Caco-2 (cell line): ENCODE measurements at regions not wholly inside any gene's neighbourhood (a gene's known extent, or its start where the extent isn't known, plus 50 kb on each side); places are given as distances from the start of the nearest gene placed in this dataset.

Source experiments
- BruUV-seq: library from RNA; stranded (reverse); fragments of 400-500 nt; replicated peaks from 2 replicates; lab custom pipeline; 2021; lab: Mats Ljungman, UMichigan
- CTCF ChIA-PET: fragments of 300-600 bp; sonication (Branson Sonifier 250); formaldehyde crosslinking; loops from one replicate; lab custom pipeline; 2022; ENCODE audit warnings: antibody characterized with exemption; lab: Charles Lee
- POLR2A ChIA-PET: fragments of 300-600 bp; sonication (Branson Sonifier 250); formaldehyde crosslinking; loops from one replicate; lab custom pipeline; 2022; ENCODE audit warnings: antibody characterized with exemption; lab: Charles Lee
- DNase-seq, 2 experiments: peaks; one replicate each; pipeline versions ENCODE4 v3.0.0 to v3.0.0-alpha.2; 2020 to 2022
- H3K27me3 ChIP-seq: replicated peaks from 2 replicates; pipeline ENCODE4 v1.6.0; 2011; ENCODE audit warnings: low read length; ENCODE audit not compliant: control insufficient read depth, insufficient read depth
- H3K36me3 ChIP-seq: 2 replicates; pipeline ENCODE4 v1.5.1; 2011; ENCODE audit warnings: low read length; ENCODE audit not compliant: control insufficient read depth, insufficient read depth
- H3K4me1 ChIP-seq: fragments of 250-450 bp; sonication (Bioruptor Pico); 2 replicates; pipeline ENCODE4 v1.5.1; 2020; ENCODE audit warnings: mild to moderate bottlenecking
- H3K4me3 ChIP-seq: 2 replicates; pipeline ENCODE4 v1.5.1; 2011; ENCODE audit warnings: low read depth, mild to moderate bottlenecking, control low read depth, low read length
- H3K9me3 ChIP-seq: fragments of 250-450 bp; sonication (Bioruptor Pico); 2 replicates; pipeline ENCODE4 v1.5.1; 2020; ENCODE audit warnings: mild to moderate bottlenecking, moderate library complexity
- H3K27ac Mint-ChIP-seq: one replicate; pipeline ENCODE4 v1.8.0; 2022; ENCODE audit warnings: mixed read lengths; ENCODE audit not compliant: unreplicated experiment
- H3K27me3 Mint-ChIP-seq: one replicate; pipeline ENCODE4 v1.8.0; 2022; ENCODE audit warnings: mixed read lengths; ENCODE audit not compliant: insufficient read depth, unreplicated experiment
- H3K36me3 Mint-ChIP-seq: one replicate; pipeline ENCODE4 v1.8.0; 2022; ENCODE audit warnings: mild to moderate bottlenecking, mixed read lengths; ENCODE audit not compliant: insufficient read depth, unreplicated experiment
- H3K4me1 Mint-ChIP-seq: one replicate; pipeline ENCODE4 v1.8.0; 2022; ENCODE audit warnings: low read depth, mixed read lengths; ENCODE audit not compliant: unreplicated experiment
- H3K4me3 Mint-ChIP-seq: one replicate; pipeline ENCODE4 v1.8.0; 2022; ENCODE audit warnings: mild to moderate bottlenecking, moderate library complexity, mixed read lengths; ENCODE audit not compliant: unreplicated experiment
- H3K9me3 Mint-ChIP-seq: one replicate; pipeline ENCODE4 v1.8.0; 2022; ENCODE audit warnings: mixed read lengths; ENCODE audit not compliant: unreplicated experiment
- intact Hi-C: fragments of 100-400 bp; cut with micrococcal nuclease; formaldehyde crosslinking; loops from one replicate; pipeline ENCODE4 v1.10.0; 2022; ENCODE audit not compliant: unreplicated experiment
- TF ChIP-seq, protein P1 (sequence below), 2 experiments: fragments of 200-600 bp in 1 of 2; IDR thresholded peaks; 1 replicate in 1 of 2; 2 replicates in 1 of 2; pipeline versions ENCODE4 v1.5.1 to v1.8.0; 2011 to 2022; ENCODE audit warnings: antibody characterized with exemption in 1 of 2, control low read depth in 1 of 2, inconsistent platforms in 1 of 2, low read depth in 1 of 2, low read length in 1 of 2, mild to moderate bottlenecking in 1 of 2, moderate library complexity in 1 of 2; ENCODE audit not compliant: insufficient read depth in 1 of 2, severe bottlenecking in 1 of 2, unreplicated experiment in 1 of 2

- no peak overlapping the region for H3K4me3 Mint-ChIP-seq
- ChIA-PET POLR2A (no interaction called here), CTCF (no interaction called here)
- DNase-seq = no peak
- H3K27me3 Mint-ChIP-seq = peaks cover 3% of the 10 kb centered on the region
- peaks cover 4% of the 10 kb centered on the region for H3K4me1 Mint-ChIP-seq
- no peaks in the 10 kb centered on the region for H3K36me3 Mint-ChIP-seq
- TF ChIP-seq, protein P1, sequence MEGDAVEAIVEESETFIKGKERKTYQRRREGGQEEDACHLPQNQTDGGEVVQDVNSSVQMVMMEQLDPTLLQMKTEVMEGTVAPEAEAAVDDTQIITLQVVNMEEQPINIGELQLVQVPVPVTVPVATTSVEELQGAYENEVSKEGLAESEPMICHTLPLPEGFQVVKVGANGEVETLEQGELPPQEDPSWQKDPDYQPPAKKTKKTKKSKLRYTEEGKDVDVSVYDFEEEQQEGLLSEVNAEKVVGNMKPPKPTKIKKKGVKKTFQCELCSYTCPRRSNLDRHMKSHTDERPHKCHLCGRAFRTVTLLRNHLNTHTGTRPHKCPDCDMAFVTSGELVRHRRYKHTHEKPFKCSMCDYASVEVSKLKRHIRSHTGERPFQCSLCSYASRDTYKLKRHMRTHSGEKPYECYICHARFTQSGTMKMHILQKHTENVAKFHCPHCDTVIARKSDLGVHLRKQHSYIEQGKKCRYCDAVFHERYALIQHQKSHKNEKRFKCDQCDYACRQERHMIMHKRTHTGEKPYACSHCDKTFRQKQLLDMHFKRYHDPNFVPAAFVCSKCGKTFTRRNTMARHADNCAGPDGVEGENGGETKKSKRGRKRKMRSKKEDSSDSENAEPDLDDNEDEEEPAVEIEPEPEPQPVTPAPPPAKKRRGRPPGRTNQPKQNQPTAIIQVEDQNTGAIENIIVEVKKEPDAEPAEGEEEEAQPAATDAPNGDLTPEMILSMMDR (IDR thresholded peaks at IDR 0.05; ENCODE audit: insufficient read depth in 1 of 2, low read depth in 1 of 2, low read length in 1 of 2, severe bottlenecking in 1 of 2, unreplicated experiment in 1 of 2) = no peak
- Histone ChIP-seq H3K9me3 (no peaks in the 10 kb centered on the region), H3K36me3 (no peaks in the 10 kb centered on the region), H3K27me3 (no peaks in the 10 kb centered on the region), H3K4me3 (no peak overlapping the region), H3K4me1 (no peaks in the 10 kb centered on the region)
- H3K9me3 Mint-ChIP-seq = no peaks in the 10 kb centered on the region
- no TSS peak for BruUV-seq
- intact Hi-C loops = no loop called here
- H3K27ac Mint-ChIP-seq = no peak overlapping the region
Measured at GRCh38 chr1:23639460-23640095, 52.0 kb upstream of the RPL11 start.

DNA sequence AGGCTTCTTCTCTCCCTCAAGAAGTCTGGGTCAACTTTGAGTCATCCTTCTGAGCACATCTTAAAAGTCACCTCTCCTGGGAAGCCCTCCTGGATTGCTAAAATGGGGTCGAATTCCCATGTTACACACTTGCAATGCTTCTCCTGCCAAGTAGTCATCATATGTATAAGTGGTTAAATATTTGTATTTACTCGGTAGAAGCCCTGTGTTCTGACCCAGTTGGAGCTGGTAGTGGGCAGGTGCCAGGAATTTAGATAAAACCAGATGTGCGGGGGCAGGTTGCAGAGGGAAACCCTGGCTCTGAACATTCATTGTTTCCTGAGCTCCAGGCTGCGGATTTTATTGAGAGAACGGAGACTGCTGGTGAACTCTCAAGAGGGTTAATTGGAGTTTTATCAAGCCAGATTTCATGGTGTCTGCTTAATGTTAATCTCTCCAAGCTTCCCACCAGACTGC is 52.8 kb upstream of the RPL11 start:
- H3K36me3 ChIP-seq = no peaks in the 10 kb centered on the region
- H3K27me3 ChIP-seq = no peaks in the 10 kb centered on the region
- intact Hi-C loops = no loop called here
- TF ChIP-seq, protein P1 (IDR thresholded peaks at IDR 0.05; ENCODE audit: insufficient read depth in 1 of 2, low read depth in 1 of 2, low read length in 1 of 2, severe bottlenecking in 1 of 2, unreplicated experiment in 1 of 2) = no peak
- peaks cover 3% of the 10 kb centered on the region for H3K27me3 Mint-ChIP-seq
- H3K36me3 Mint-ChIP-seq = no peaks in the 10 kb centered on the region
- H3K9me3 Mint-ChIP-seq = no peaks in the 10 kb centered on the region
- DNase-seq = no peak
- H3K4me1 ChIP-seq = no peaks in the 10 kb centered on the region
- no peak overlapping the region for H3K4me3 Mint-ChIP-seq
- CTCF ChIA-PET = interaction anchor here (0.5 to 2.8 kb wide), 3 partner anchors 80 to 243 kb away, joined by 5 to 48 read pairs (median 20); partner anchors contain the start of gene ID3
- no peaks in the 10 kb centered on the region for H3K9me3 ChIP-seq
- BruUV-seq = no TSS peak
- no peak overlapping the region for H3K27ac Mint-ChIP-seq
- H3K4me3 ChIP-seq = no peak overlapping the region
- POLR2A ChIA-PET = no interaction called here
- H3K4me1 Mint-ChIP-seq = peaks cover 8% of the 10 kb centered on the region

- Mint-ChIP-seq H3K36me3 (no peaks in the 10 kb centered on the region), H3K4me3 (no peak overlapping the region), H3K27me3 (peaks cover 3% of the 10 kb centered on the region), H3K27ac (no peak overlapping the region), H3K4me1 (peaks cover 8% of the 10 kb centered on the region), H3K9me3 (no peaks in the 10 kb centered on the region)
- no peaks in the 10 kb centered on the region for H3K4me1 ChIP-seq
- no peaks in the 10 kb centered on the region for H3K27me3 ChIP-seq
- ChIA-PET CTCF (interaction anchor here (0.5 to 2.8 kb wide), 8 partner anchors 19 to 244 kb away, joined by 3 to 48 read pairs (median 8); partner anchors contain the start of gene ID3), POLR2A (interaction anchor here (1.4 kb wide), 1 partner anchor 54 kb away, joined by 3 read pairs; the partner anchor contains the start of gene RPL11)
- H3K4me3 ChIP-seq = no peak overlapping the region
- BruUV-seq = no TSS peak
- intact Hi-C loops = no loop called here
- DNase-seq = no peak
- H3K9me3 ChIP-seq = no peaks in the 10 kb centered on the region
- H3K36me3 ChIP-seq = no peaks in the 10 kb centered on the region
- TF ChIP-seq, protein P1 (IDR thresholded peaks at IDR 0.05; ENCODE audit: insufficient read depth in 1 of 2, low read depth in 1 of 2, low read length in 1 of 2, severe bottlenecking in 1 of 2, unreplicated experiment in 1 of 2) = no peak
Measured at GRCh38 chr1:23638188-23638619, 53.4 kb upstream of the RPL11 start.
